ENCODE measurements at regions not wholly inside any gene's neighbourhood (a gene's known extent, or its start where the extent isn't known, plus 50 kb on each side); places are given as distances from the start of the nearest gene placed in this dataset.

- peak in 1 of 2 donors; percentile 11 for DNase-seq
Observed at GRCh38 chr7:35498416-35498815, 196.5 kb downstream of the HERPUD2 start.

- DNase-seq: no peak
Observed at GRCh38 chr7:35495844-35496243, 199.1 kb downstream of the HERPUD2 start.

GRCh38 chr7:35495377-35495776 lies 199.6 kb downstream of the HERPUD2 start:
- no peak for DNase-seq

GRCh38 chr7:35494407-35494806 lies 200.5 kb downstream of the HERPUD2 start:
- no peak for DNase-seq

GRCh38 chr7:35492451-35493175 lies 202.3 kb downstream of the HERPUD2 start:
- no peak for DNase-seq

- no peak for DNase-seq
Observed at GRCh38 chr7:35491233-35491632, 203.7 kb downstream of the HERPUD2 start.

- DNase-seq: no peak
Observed at GRCh38 chr7:35487841-35488240, 207.1 kb downstream of the HERPUD2 start.

GRCh38 chr7:35487402-35487801 lies 207.5 kb downstream of the HERPUD2 start:
- DNase-seq: no peak

GRCh38 chr7:35485436-35485835 lies 209.5 kb downstream of the HERPUD2 start:
- no peak for DNase-seq

- no peak for DNase-seq
Observed at GRCh38 chr7:35483568-35483967, 211.4 kb downstream of the HERPUD2 start.

GRCh38 chr7:35482231-35482630 lies 212.7 kb downstream of the HERPUD2 start:
- no peak for DNase-seq

GRCh38 chr7:35480806-35481205 lies 214.1 kb downstream of the HERPUD2 start:
- DNase-seq: no peak

GRCh38 chr7:35477609-35478008 lies 217.3 kb downstream of the HERPUD2 start:
- DNase-seq: no peak

- no peak for DNase-seq
Observed at GRCh38 chr7:35474100-35474499, 220.2 kb upstream of the TBX20 start.

GRCh38 chr7:35468606-35469005 lies 214.7 kb upstream of the TBX20 start:
- no peak for DNase-seq

- no peak for DNase-seq
Observed at GRCh38 chr7:35467456-35467978, 213.6 kb upstream of the TBX20 start.

- DNase-seq: no peak
Observed at GRCh38 chr7:35465791-35466336, 212.0 kb upstream of the TBX20 start.

GRCh38 chr7:35463751-35464150 lies 209.9 kb upstream of the TBX20 start:
- DNase-seq: no peak

- DNase-seq: no peak
Observed at GRCh38 chr7:35463176-35463700, 209.3 kb upstream of the TBX20 start.

- no peak for DNase-seq
Observed at GRCh38 chr7:35454575-35455385, 200.9 kb upstream of the TBX20 start.

GRCh38 chr7:35450456-35451214 lies 196.7 kb upstream of the TBX20 start:
- no peak for DNase-seq

GRCh38 chr7:35448486-35448885 lies 194.6 kb upstream of the TBX20 start:
- no peak for DNase-seq

- no peak for DNase-seq
Observed at GRCh38 chr7:35446091-35446490, 192.2 kb upstream of the TBX20 start.

All from inflammatory macrophage treated with lipopolysaccharide for 1 hour (primary cell).